PFSK-1 (cell line): ENCODE measurements at regions not wholly inside any gene's neighbourhood (a gene's known extent, or its start where the extent isn't known, plus 50 kb on each side); places are given as distances from the start of the nearest gene placed in this dataset.

Experiments
- POLR2AphosphoS5 ChIP-seq: IDR thresholded peaks from 2 replicates; pipeline ENCODE4 v1.6.1; 2012; ENCODE audit warnings: low read depth, mild to moderate bottlenecking, control low read depth, low read length, moderate library complexity
- SIN3A ChIP-seq: IDR thresholded peaks from 2 replicates; pipeline ENCODE4 v1.6.1; 2012; ENCODE audit warnings: mild to moderate bottlenecking, low read length, moderate library complexity, borderline replicate concordance; ENCODE audit not compliant: insufficient read depth
- TAF1 ChIP-seq: IDR thresholded peaks from 2 replicates; pipeline ENCODE4 v1.6.1; 2012; ENCODE audit warnings: low read length, control low read depth, borderline replicate concordance; ENCODE audit not compliant: insufficient read depth
- TF ChIP-seq, protein P1 (sequence below), 2 experiments: IDR thresholded peaks; 2 replicates each; pipeline versions ENCODE4 v1.6.1 to v1.8.0; 2011 to 2012; ENCODE audit warnings: low read depth in 2 of 2, low read length in 2 of 2, control low read depth in 1 of 2, inconsistent platforms in 1 of 2, mild to moderate bottlenecking in 1 of 2, moderate library complexity in 1 of 2; ENCODE audit not compliant: insufficient read depth in 1 of 2

DNA sequence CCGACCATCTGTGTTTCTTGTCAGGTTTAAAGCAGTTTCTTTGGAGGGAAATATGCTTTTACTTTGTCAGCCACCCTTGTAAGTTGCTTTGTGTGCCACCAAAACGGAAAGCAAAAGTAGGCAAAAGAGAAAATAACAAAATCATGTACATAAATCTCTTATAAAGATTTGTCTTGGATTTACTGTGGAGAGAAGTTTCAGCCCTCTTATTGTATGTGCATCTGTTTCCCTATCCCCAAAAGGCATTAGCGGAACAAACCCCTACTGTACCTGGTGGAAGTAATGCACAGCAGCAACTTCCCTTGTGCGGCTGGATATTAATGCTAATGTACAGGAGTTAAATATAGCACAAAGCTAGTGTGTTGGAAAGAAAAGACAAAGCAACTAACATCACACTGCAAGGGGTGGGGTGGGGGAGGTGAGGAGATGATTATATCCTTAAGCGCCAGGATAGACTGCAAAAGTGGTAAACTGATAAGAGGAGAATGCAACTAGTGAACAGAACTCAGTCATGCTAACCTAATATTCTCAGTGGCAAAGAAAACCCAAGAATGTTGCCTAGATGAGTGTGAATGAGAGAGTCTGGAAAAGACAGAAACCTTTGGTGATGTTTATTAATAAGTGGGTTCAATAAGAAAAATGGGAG lies 396.5 kb upstream of the MEF2C start:
- TF ChIP-seq TAF1 (no peak), SIN3A (no peak), POLR2AphosphoS5 (no peak)
- TF ChIP-seq, protein P1, sequence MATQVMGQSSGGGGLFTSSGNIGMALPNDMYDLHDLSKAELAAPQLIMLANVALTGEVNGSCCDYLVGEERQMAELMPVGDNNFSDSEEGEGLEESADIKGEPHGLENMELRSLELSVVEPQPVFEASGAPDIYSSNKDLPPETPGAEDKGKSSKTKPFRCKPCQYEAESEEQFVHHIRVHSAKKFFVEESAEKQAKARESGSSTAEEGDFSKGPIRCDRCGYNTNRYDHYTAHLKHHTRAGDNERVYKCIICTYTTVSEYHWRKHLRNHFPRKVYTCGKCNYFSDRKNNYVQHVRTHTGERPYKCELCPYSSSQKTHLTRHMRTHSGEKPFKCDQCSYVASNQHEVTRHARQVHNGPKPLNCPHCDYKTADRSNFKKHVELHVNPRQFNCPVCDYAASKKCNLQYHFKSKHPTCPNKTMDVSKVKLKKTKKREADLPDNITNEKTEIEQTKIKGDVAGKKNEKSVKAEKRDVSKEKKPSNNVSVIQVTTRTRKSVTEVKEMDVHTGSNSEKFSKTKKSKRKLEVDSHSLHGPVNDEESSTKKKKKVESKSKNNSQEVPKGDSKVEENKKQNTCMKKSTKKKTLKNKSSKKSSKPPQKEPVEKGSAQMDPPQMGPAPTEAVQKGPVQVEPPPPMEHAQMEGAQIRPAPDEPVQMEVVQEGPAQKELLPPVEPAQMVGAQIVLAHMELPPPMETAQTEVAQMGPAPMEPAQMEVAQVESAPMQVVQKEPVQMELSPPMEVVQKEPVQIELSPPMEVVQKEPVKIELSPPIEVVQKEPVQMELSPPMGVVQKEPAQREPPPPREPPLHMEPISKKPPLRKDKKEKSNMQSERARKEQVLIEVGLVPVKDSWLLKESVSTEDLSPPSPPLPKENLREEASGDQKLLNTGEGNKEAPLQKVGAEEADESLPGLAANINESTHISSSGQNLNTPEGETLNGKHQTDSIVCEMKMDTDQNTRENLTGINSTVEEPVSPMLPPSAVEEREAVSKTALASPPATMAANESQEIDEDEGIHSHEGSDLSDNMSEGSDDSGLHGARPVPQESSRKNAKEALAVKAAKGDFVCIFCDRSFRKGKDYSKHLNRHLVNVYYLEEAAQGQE (IDR thresholded peaks at IDR 0.05; ENCODE audit: insufficient read depth in 1 of 2, low read depth in 2 of 2, low read length in 2 of 2) = no peak
